ENCODE measurements at regions not wholly inside any gene's neighbourhood (a gene's known extent, or its start where the extent isn't known, plus 50 kb on each side); places are given as distances from the start of the nearest gene placed in this dataset.
A peak's percentile ranks its signal among the peaks of the same experiment; 100 is the strongest.

GRCh38 chr9:134982311-134982710 is 64.6 kb upstream of the FCN1 start:
- no peaks in the 10 kb centered on the region for H3K36me3 Mint-ChIP-seq
- DNase-seq: no peak
- CTCF ChIA-PET: no interaction called here
- no peak overlapping the region for H3K4me3 Mint-ChIP-seq
- peaks cover 4% of the 10 kb centered on the region for H3K9me3 Mint-ChIP-seq
- H3K27me3 Mint-ChIP-seq: no peaks in the 10 kb centered on the region
- no peak overlapping the region for H3K27ac Mint-ChIP-seq
- H3K4me1 Mint-ChIP-seq: no peaks in the 10 kb centered on the region

- CTCF ChIA-PET: no interaction called here
- Mint-ChIP-seq H3K4me1 (no peaks in the 10 kb centered on the region), H3K27me3 (no peaks in the 10 kb centered on the region), H3K36me3 (no peaks in the 10 kb centered on the region), H3K4me3 (no peak overlapping the region), H3K27ac (no peak overlapping the region), H3K9me3 (peaks cover 6% of the 10 kb centered on the region)
- peak; percentile 17 for DNase-seq
Measured at GRCh38 chr9:134983074-134983473, 65.4 kb upstream of the FCN1 start.

- no peak overlapping the region for H3K27ac Mint-ChIP-seq
- H3K9me3 Mint-ChIP-seq: peaks cover 11% of the 10 kb centered on the region
- no peaks in the 10 kb centered on the region for H3K4me1 Mint-ChIP-seq
- CTCF ChIA-PET: no interaction called here
- H3K4me3 Mint-ChIP-seq: no peak overlapping the region
- DNase-seq: no peak
- H3K36me3 Mint-ChIP-seq: no peaks in the 10 kb centered on the region
- no peaks in the 10 kb centered on the region for H3K27me3 Mint-ChIP-seq
Measured at GRCh38 chr9:134983506-134984371, 66.0 kb upstream of the FCN1 start.

- H3K27me3 Mint-ChIP-seq: no peaks in the 10 kb centered on the region
- H3K36me3 Mint-ChIP-seq: no peaks in the 10 kb centered on the region
- DNase-seq: no peak
- peaks cover 14% of the 10 kb centered on the region for H3K9me3 Mint-ChIP-seq
- H3K4me1 Mint-ChIP-seq: no peaks in the 10 kb centered on the region
- H3K27ac Mint-ChIP-seq: no peak overlapping the region
- no peak overlapping the region for H3K4me3 Mint-ChIP-seq
- CTCF ChIA-PET: no interaction called here
Measured at GRCh38 chr9:134984372-134985265, 66.9 kb upstream of the FCN1 start.

- Mint-ChIP-seq H3K4me1 (no peaks in the 10 kb centered on the region), H3K27ac (no peak overlapping the region), H3K4me3 (no peak overlapping the region), H3K36me3 (no peaks in the 10 kb centered on the region), H3K27me3 (no peaks in the 10 kb centered on the region), H3K9me3 (peaks cover 16% of the 10 kb centered on the region)
- DNase-seq: no peak
- CTCF ChIA-PET: no interaction called here
Measured at GRCh38 chr9:134985451-134985850, 67.7 kb upstream of the FCN1 start.

GRCh38 chr9:134986957-134987356 is 69.2 kb upstream of the FCN1 start:
- no peak for DNase-seq
- Mint-ChIP-seq H3K4me1 (no peaks in the 10 kb centered on the region), H3K9me3 (peaks cover 16% of the 10 kb centered on the region), H3K27me3 (no peaks in the 10 kb centered on the region), H3K4me3 (no peak overlapping the region), H3K27ac (no peak overlapping the region), H3K36me3 (no peaks in the 10 kb centered on the region)
- CTCF ChIA-PET: no interaction called here

GRCh38 chr9:134987376-134987775 is 69.7 kb upstream of the FCN1 start:
- Mint-ChIP-seq H3K36me3 (no peaks in the 10 kb centered on the region), H3K4me1 (no peaks in the 10 kb centered on the region), H3K27me3 (no peaks in the 10 kb centered on the region), H3K27ac (no peak overlapping the region), H3K9me3 (peaks cover 16% of the 10 kb centered on the region), H3K4me3 (no peak overlapping the region)
- CTCF ChIA-PET: no interaction called here
- DNase-seq: no peak

- DNase-seq: no peak
- CTCF ChIA-PET: no interaction called here
- H3K27me3 Mint-ChIP-seq: no peaks in the 10 kb centered on the region
- H3K27ac Mint-ChIP-seq: peak overlapping the region; percentile 62
- no peaks in the 10 kb centered on the region for H3K36me3 Mint-ChIP-seq
- no peak overlapping the region for H3K4me3 Mint-ChIP-seq
- peaks cover 16% of the 10 kb centered on the region for H3K9me3 Mint-ChIP-seq
- H3K4me1 Mint-ChIP-seq: no peaks in the 10 kb centered on the region
Measured at GRCh38 chr9:134987906-134988700, 70.4 kb upstream of the FCN1 start.

- H3K27me3 Mint-ChIP-seq: no peaks in the 10 kb centered on the region
- H3K9me3 Mint-ChIP-seq: peaks cover 16% of the 10 kb centered on the region
- no peak overlapping the region for H3K4me3 Mint-ChIP-seq
- CTCF ChIA-PET: no interaction called here
- DNase-seq: no peak
- no peaks in the 10 kb centered on the region for H3K36me3 Mint-ChIP-seq
- no peaks in the 10 kb centered on the region for H3K4me1 Mint-ChIP-seq
- H3K27ac Mint-ChIP-seq: no peak overlapping the region
Measured at GRCh38 chr9:134988706-134989105, 71.0 kb upstream of the FCN1 start.

GRCh38 chr9:134989206-134990065 is 71.7 kb upstream of the FCN1 start:
- H3K4me3 Mint-ChIP-seq: no peak overlapping the region

GRCh38 chr9:134991808-134992754 is 74.4 kb upstream of the FCN1 start:
- CTCF ChIA-PET: no interaction called here
- no peaks in the 10 kb centered on the region for H3K36me3 Mint-ChIP-seq

More at GRCh38 chr9:134989206-134990065, 71.7 kb upstream of the FCN1 start:
- no peaks in the 10 kb centered on the region for H3K27me3 Mint-ChIP-seq
- CTCF ChIA-PET: no interaction called here
- peaks cover 16% of the 10 kb centered on the region for H3K9me3 Mint-ChIP-seq
- H3K36me3 Mint-ChIP-seq: no peaks in the 10 kb centered on the region
- no peak overlapping the region for H3K27ac Mint-ChIP-seq
- no peak for DNase-seq
- H3K4me1 Mint-ChIP-seq: no peaks in the 10 kb centered on the region

GRCh38 chr9:134992755-134993124 is 75.0 kb upstream of the FCN1 start:
- Mint-ChIP-seq H3K4me1 (no peaks in the 10 kb centered on the region), H3K36me3 (no peaks in the 10 kb centered on the region), H3K27ac (no peak overlapping the region), H3K4me3 (no peak overlapping the region), H3K27me3 (peaks cover 3% of the 10 kb centered on the region), H3K9me3 (peaks cover 19% of the 10 kb centered on the region)
- CTCF ChIA-PET: no interaction called here
- peak; percentile 8 for DNase-seq

More at GRCh38 chr9:134991808-134992754, 74.4 kb upstream of the FCN1 start:
- DNase-seq: no peak
- Mint-ChIP-seq H3K4me1 (no peaks in the 10 kb centered on the region), H3K9me3 (peaks cover 21% of the 10 kb centered on the region), H3K27me3 (peaks cover 3% of the 10 kb centered on the region), H3K27ac (no peak overlapping the region), H3K4me3 (no peak overlapping the region)

GRCh38 chr9:134993416-134993815 is 75.7 kb upstream of the FCN1 start:
- Mint-ChIP-seq H3K9me3 (peaks cover 22% of the 10 kb centered on the region), H3K27me3 (peaks cover 3% of the 10 kb centered on the region), H3K36me3 (no peaks in the 10 kb centered on the region), H3K27ac (no peak overlapping the region), H3K4me1 (no peaks in the 10 kb centered on the region), H3K4me3 (no peak overlapping the region)
- CTCF ChIA-PET: no interaction called here
- peak; percentile 8 for DNase-seq

Measured in activated naive CD4-positive, alpha-beta T cell treated with anti-CD3 and anti-CD28 coated beads, Interleukin-2, amount 10 ng/mL, durations not matched to agents 7 days and 5 days (primary cell).